ENCODE measurements at regions not wholly inside any gene's neighbourhood (a gene's known extent, or its start where the extent isn't known, plus 50 kb on each side); places are given as distances from the start of the nearest gene placed in this dataset.

DNA sequence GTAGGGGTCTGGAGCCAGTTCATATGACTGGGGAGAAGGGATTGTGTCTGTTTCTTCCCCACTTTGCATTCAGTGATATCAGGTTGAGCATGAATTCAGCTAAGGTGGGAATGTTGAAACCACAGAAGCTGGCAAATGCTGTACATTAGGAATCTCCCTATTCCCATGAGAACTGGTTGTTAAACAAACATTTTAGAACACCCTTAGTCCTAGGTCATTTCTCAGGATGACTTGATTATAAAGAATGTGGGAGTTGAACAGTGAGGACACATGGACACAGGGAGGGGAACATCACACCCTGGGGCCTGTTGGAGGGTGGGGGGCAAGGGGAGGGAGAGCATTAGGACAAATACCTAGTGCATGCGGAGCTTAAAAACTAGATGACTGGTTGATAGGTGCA, 62.6 kb upstream of the LIMCH1 start:
- no peak overlapping the region for H3K4me3 ChIP-seq
- intact Hi-C loops (cut with DNase I) = no loop called here
- DNase-seq (ENCODE audit: extremely low spot score in 2 of 2) = no peak
- H3K4me1 ChIP-seq = no peaks in the 10 kb centered on the region
- H3K27me3 ChIP-seq = no peaks in the 10 kb centered on the region
- no peaks in the 10 kb centered on the region for H3K9me3 ChIP-seq
- TF ChIP-seq POLR2AphosphoS5 (IDR thresholded peaks at IDR 0.05; ENCODE audit: insufficient read depth in 1 of 2, low read depth in 1 of 2) (no peak), POLR2A (IDR thresholded peaks at IDR 0.05) (no peak)
- TF ChIP-seq, protein P1, sequence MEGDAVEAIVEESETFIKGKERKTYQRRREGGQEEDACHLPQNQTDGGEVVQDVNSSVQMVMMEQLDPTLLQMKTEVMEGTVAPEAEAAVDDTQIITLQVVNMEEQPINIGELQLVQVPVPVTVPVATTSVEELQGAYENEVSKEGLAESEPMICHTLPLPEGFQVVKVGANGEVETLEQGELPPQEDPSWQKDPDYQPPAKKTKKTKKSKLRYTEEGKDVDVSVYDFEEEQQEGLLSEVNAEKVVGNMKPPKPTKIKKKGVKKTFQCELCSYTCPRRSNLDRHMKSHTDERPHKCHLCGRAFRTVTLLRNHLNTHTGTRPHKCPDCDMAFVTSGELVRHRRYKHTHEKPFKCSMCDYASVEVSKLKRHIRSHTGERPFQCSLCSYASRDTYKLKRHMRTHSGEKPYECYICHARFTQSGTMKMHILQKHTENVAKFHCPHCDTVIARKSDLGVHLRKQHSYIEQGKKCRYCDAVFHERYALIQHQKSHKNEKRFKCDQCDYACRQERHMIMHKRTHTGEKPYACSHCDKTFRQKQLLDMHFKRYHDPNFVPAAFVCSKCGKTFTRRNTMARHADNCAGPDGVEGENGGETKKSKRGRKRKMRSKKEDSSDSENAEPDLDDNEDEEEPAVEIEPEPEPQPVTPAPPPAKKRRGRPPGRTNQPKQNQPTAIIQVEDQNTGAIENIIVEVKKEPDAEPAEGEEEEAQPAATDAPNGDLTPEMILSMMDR (IDR thresholded peaks at IDR 0.05) = no peak
- no peaks in the 10 kb centered on the region for H3K36me3 ChIP-seq
- H3K27ac ChIP-seq = no peak overlapping the region

DNA sequence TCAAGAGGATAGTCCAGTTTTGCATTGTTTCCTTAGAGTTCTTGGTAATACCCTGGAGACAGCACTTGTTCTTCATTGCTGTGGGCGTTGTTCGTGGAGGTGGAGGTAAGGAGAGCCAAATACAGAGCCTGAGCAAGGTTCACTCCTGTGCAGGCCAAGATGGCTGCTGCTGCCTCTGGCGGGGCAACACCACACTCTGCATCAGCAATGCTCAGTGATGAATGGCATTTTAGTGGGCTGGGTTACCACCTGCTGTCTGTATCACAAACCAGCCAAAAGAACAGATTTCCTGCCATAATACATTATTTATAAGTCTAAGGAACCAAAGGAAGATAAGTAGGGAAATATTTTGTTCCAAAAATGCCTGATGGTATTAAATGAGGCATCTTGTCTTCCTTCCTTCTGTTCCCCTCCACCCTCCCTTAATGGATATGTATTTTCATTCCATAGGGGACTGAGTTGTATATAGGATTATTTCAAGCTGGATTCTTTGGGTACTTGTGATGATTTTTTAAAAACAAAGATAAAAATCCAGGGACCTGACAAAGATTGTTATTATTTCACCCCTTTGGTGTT, 61.6 kb upstream of the LIMCH1 start:
- Histone ChIP-seq H3K36me3 (no peaks in the 10 kb centered on the region), H3K27me3 (no peaks in the 10 kb centered on the region), H3K27ac (no peak overlapping the region), H3K9me3 (no peaks in the 10 kb centered on the region), H3K4me1 (no peaks in the 10 kb centered on the region), H3K4me3 (no peak overlapping the region)
- no peak for DNase-seq (ENCODE audit: extremely low spot score in 2 of 2)
- intact Hi-C loops (cut with DNase I) = no loop called here
- TF ChIP-seq, protein P1 (IDR thresholded peaks at IDR 0.05) = no peak
- no peak for TF ChIP-seq POLR2A (IDR thresholded peaks at IDR 0.05)
- no peak for TF ChIP-seq POLR2AphosphoS5 (IDR thresholded peaks at IDR 0.05; ENCODE audit: insufficient read depth in 1 of 2, low read depth in 1 of 2)

DNA sequence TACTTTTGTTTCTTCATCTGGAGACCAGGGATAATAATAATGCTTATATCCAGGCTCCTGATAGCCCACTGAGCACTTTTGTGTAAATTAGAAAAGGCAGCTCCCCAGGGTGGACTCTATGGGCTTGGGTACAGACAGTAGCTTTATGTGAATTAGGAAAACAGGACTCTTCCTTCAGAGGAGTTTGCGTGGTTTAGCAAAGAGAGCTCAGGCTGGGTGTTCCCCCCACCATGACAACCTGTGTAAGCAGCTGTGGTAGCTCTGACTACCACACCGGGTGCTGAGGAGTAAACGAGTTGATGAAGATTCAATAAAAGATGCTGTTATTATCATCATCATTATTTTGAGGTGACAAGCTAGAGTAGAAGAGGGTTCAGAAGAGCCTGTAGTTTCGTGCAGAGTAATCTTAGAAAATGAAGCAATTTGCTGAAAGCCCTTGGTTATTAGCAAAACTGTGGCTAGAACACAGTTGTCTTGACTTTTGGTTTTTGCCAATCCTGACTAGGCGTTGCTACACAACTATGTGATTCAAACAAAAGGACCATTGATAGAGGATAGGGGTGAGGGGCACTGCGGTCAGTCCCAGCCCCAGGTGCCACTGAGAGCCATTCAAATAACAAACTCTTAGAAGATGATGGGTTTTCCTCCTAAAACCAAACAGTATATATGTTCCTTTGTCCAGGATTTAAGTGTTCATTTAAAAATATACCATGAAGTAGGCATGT, 60.6 kb upstream of the LIMCH1 start:
- Histone ChIP-seq H3K4me3 (no peak overlapping the region), H3K36me3 (no peaks in the 10 kb centered on the region), H3K27me3 (no peaks in the 10 kb centered on the region), H3K4me1 (no peaks in the 10 kb centered on the region), H3K27ac (no peak overlapping the region), H3K9me3 (no peaks in the 10 kb centered on the region)
- TF ChIP-seq, protein P1 (IDR thresholded peaks at IDR 0.05) = no peak
- TF ChIP-seq POLR2AphosphoS5 (IDR thresholded peaks at IDR 0.05; ENCODE audit: insufficient read depth in 1 of 2, low read depth in 1 of 2) (no peak), POLR2A (IDR thresholded peaks at IDR 0.05) (no peak)
- intact Hi-C loops (cut with DNase I) = no loop called here
- DNase-seq (ENCODE audit: extremely low spot score in 2 of 2) = no peak

DNA sequence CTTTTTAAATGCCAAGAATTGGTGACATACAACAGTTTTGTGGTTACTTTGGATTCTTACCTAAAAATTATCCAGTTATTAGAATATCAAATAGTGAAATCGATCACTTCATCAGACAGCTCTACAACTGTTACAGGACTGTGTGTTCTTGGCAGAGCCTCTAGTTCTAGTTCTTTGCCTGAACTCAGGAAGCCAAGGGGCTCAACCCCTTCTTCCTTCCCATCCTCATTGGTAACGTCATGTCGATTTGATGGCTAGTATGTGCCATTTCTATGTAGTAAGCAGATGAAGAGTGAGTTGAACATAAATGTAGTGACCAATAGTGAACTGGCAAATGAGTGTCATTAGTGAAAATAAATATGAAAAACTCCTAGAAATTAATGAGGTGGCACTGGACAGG, 59.4 kb upstream of the LIMCH1 start:
- DNase-seq (ENCODE audit: extremely low spot score in 2 of 2) = no peak
- Histone ChIP-seq H3K4me3 (no peak overlapping the region), H3K27me3 (no peaks in the 10 kb centered on the region), H3K36me3 (no peaks in the 10 kb centered on the region), H3K9me3 (no peaks in the 10 kb centered on the region), H3K4me1 (no peaks in the 10 kb centered on the region), H3K27ac (no peak overlapping the region)
- intact Hi-C loops (cut with DNase I) = no loop called here
- TF ChIP-seq, protein P1 (IDR thresholded peaks at IDR 0.05) = no peak
- TF ChIP-seq POLR2AphosphoS5 (IDR thresholded peaks at IDR 0.05; ENCODE audit: insufficient read depth in 1 of 2, low read depth in 1 of 2) (no peak), POLR2A (IDR thresholded peaks at IDR 0.05) (no peak)

- Histone ChIP-seq H3K9me3 (no peaks in the 10 kb centered on the region), H3K27me3 (no peaks in the 10 kb centered on the region), H3K36me3 (no peaks in the 10 kb centered on the region), H3K27ac (no peak overlapping the region), H3K4me3 (no peak overlapping the region), H3K4me1 (no peaks in the 10 kb centered on the region)
- TF ChIP-seq, protein P1 (IDR thresholded peaks at IDR 0.05) = no peak
- no peak for TF ChIP-seq POLR2AphosphoS5 (IDR thresholded peaks at IDR 0.05; ENCODE audit: insufficient read depth in 1 of 2, low read depth in 1 of 2)
- no peak for TF ChIP-seq POLR2A (IDR thresholded peaks at IDR 0.05)
- DNase-seq (ENCODE audit: extremely low spot score in 2 of 2) = no peak
- intact Hi-C loops (cut with DNase I) = no loop called here
Measured at GRCh38 chr4:41480896-41481311, 57.1 kb upstream of the LIMCH1 start.

Data from vagina (tissue), 2 donors.